Neural cell (in vitro differentiated cells): ENCODE measurements at regions not wholly inside any gene's neighbourhood (a gene's known extent, or its start where the extent isn't known, plus 50 kb on each side); places are given as distances from the start of the nearest gene placed in this dataset.

ENCODE experiments used
- EP300 ChIP-seq: fragments of 450-650 bp; conservative IDR thresholded peaks from 2 replicates; pipeline ENCODE4 v1.6.1; 2014; ENCODE audit warnings: antibody characterized with exemption, mild to moderate bottlenecking, moderate library complexity; ENCODE audit not compliant: poor library complexity, severe bottlenecking
- POLR2AphosphoS5 ChIP-seq: IDR thresholded peaks from 2 replicates; pipeline ENCODE4 v1.6.1; 2012
- RAD21 ChIP-seq: fragments of 450-650 bp; conservative IDR thresholded peaks from 2 replicates; pipeline ENCODE4 v1.6.1; 2014; ENCODE audit warnings: antibody characterized with exemption, mild to moderate bottlenecking, moderate library complexity
- TAF1 ChIP-seq: IDR thresholded peaks from 2 replicates; pipeline ENCODE4 v1.6.1; 2012; ENCODE audit warnings: low read depth
- TF ChIP-seq, protein P1 (sequence below): fragments of 450-650 bp; IDR thresholded peaks from 2 replicates; pipeline ENCODE4 v1.5.1; 2014; ENCODE audit warnings: antibody characterized with exemption, mild to moderate bottlenecking, moderate library complexity; ENCODE audit not compliant: poor library complexity, severe bottlenecking
- TF ChIP-seq, protein P2 (sequence below): IDR thresholded peaks from 2 replicates; pipeline ENCODE4 v1.6.1; 2012; ENCODE audit warnings: borderline replicate concordance

DNA sequence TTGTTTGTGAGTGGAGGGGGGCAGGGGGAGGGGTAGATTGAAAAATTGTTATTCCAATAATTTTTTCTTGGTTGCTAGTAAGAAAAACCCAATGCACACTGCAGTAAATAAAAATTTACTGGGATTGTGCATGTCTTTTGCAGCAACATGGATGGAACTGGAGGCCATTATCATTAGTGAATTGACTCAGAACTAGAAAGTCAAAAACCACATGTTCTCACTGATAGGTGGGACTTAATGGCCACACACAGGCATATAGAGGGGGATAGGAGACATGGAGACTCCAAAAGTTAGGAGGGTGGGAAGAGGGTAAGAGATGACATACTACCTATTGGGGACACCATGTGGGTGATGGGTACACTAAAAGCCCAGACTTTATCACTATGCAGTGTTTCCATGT is 67.2 kb downstream of the BUB3 start:
- TF ChIP-seq POLR2AphosphoS5 (no peak), TAF1 (no peak), EP300 (no peak), RAD21 (no peak)
- TF ChIP-seq, protein P1, sequence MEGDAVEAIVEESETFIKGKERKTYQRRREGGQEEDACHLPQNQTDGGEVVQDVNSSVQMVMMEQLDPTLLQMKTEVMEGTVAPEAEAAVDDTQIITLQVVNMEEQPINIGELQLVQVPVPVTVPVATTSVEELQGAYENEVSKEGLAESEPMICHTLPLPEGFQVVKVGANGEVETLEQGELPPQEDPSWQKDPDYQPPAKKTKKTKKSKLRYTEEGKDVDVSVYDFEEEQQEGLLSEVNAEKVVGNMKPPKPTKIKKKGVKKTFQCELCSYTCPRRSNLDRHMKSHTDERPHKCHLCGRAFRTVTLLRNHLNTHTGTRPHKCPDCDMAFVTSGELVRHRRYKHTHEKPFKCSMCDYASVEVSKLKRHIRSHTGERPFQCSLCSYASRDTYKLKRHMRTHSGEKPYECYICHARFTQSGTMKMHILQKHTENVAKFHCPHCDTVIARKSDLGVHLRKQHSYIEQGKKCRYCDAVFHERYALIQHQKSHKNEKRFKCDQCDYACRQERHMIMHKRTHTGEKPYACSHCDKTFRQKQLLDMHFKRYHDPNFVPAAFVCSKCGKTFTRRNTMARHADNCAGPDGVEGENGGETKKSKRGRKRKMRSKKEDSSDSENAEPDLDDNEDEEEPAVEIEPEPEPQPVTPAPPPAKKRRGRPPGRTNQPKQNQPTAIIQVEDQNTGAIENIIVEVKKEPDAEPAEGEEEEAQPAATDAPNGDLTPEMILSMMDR, result no peak
- TF ChIP-seq, protein P2, sequence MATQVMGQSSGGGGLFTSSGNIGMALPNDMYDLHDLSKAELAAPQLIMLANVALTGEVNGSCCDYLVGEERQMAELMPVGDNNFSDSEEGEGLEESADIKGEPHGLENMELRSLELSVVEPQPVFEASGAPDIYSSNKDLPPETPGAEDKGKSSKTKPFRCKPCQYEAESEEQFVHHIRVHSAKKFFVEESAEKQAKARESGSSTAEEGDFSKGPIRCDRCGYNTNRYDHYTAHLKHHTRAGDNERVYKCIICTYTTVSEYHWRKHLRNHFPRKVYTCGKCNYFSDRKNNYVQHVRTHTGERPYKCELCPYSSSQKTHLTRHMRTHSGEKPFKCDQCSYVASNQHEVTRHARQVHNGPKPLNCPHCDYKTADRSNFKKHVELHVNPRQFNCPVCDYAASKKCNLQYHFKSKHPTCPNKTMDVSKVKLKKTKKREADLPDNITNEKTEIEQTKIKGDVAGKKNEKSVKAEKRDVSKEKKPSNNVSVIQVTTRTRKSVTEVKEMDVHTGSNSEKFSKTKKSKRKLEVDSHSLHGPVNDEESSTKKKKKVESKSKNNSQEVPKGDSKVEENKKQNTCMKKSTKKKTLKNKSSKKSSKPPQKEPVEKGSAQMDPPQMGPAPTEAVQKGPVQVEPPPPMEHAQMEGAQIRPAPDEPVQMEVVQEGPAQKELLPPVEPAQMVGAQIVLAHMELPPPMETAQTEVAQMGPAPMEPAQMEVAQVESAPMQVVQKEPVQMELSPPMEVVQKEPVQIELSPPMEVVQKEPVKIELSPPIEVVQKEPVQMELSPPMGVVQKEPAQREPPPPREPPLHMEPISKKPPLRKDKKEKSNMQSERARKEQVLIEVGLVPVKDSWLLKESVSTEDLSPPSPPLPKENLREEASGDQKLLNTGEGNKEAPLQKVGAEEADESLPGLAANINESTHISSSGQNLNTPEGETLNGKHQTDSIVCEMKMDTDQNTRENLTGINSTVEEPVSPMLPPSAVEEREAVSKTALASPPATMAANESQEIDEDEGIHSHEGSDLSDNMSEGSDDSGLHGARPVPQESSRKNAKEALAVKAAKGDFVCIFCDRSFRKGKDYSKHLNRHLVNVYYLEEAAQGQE, result no peak
